Brain microvascular endothelial cell (primary cell): ENCODE measurements at regions not wholly inside any gene's neighbourhood (a gene's known extent, or its start where the extent isn't known, plus 50 kb on each side); places are given as distances from the start of the nearest gene placed in this dataset.

Experiments
- DNase-seq: peaks from one replicate; pipeline ENCODE4 v3.0.0-alpha.2; 2020
- H3K27ac ChIP-seq: fragments of 250-450 bp; sonication (Bioruptor Pico); 2 replicates; pipeline ENCODE4 v1.5.1; 2020; ENCODE audit warnings: mild to moderate bottlenecking, moderate library complexity
- H3K27me3 ChIP-seq: fragments of 250-450 bp; sonication (Bioruptor Pico); replicated peaks from 2 replicates; pipeline ENCODE4 v1.5.1; 2020; ENCODE audit warnings: mild to moderate bottlenecking
- H3K36me3 ChIP-seq: fragments of 250-450 bp; sonication (Bioruptor Pico); replicated peaks from 2 replicates; pipeline ENCODE4 v1.5.1; 2020; ENCODE audit warnings: mild to moderate bottlenecking
- H3K4me3 ChIP-seq: 2 replicates; pipeline ENCODE4 v1.5.1; 2011; ENCODE audit warnings: low read depth, mild to moderate bottlenecking, control low read depth, low read length, moderate library complexity
- in situ Hi-C: cut with HindIII; loops from 2 replicates; pipeline ENCODE4 v1.10.0; 2017; ENCODE audit warnings: low sequenced_read_pairs, low pct_ligation_motif_present
- TF ChIP-seq, protein P1 (sequence below): IDR thresholded peaks from 2 replicates; pipeline ENCODE4 v1.5.1; 2011; ENCODE audit warnings: low read depth, mild to moderate bottlenecking, moderate library complexity, low read length, control low read depth, inconsistent platforms; ENCODE audit errors: missing control alignments

DNA sequence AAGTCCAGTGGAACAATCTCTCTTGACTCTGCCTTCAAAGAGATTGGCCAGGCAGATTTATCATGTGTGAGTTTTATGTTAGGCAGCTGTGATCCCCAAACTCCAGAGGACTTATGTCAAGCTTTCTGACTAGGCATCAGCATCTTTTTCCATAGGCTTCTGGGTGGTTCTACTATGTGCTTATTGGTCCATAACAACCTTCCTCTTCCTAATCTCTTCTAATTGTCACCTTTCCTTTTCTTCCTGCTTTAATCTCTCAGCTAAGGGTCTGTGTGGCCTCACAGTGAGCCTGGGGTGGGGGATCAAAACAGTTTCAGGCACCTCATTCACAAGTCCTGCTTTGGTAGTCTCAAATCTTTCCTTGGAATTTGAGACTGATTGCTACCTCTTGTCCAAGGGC lies 170.9 kb upstream of the CHD1 start:
- no peak for DNase-seq
- Histone ChIP-seq H3K4me3 (no peak overlapping the region), H3K36me3 (no peaks in the 10 kb centered on the region), H3K27me3 (no peaks in the 10 kb centered on the region), H3K27ac (no peak overlapping the region)
- TF ChIP-seq, protein P1, sequence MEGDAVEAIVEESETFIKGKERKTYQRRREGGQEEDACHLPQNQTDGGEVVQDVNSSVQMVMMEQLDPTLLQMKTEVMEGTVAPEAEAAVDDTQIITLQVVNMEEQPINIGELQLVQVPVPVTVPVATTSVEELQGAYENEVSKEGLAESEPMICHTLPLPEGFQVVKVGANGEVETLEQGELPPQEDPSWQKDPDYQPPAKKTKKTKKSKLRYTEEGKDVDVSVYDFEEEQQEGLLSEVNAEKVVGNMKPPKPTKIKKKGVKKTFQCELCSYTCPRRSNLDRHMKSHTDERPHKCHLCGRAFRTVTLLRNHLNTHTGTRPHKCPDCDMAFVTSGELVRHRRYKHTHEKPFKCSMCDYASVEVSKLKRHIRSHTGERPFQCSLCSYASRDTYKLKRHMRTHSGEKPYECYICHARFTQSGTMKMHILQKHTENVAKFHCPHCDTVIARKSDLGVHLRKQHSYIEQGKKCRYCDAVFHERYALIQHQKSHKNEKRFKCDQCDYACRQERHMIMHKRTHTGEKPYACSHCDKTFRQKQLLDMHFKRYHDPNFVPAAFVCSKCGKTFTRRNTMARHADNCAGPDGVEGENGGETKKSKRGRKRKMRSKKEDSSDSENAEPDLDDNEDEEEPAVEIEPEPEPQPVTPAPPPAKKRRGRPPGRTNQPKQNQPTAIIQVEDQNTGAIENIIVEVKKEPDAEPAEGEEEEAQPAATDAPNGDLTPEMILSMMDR: no peak
- in situ Hi-C loops: no loop called here

DNA sequence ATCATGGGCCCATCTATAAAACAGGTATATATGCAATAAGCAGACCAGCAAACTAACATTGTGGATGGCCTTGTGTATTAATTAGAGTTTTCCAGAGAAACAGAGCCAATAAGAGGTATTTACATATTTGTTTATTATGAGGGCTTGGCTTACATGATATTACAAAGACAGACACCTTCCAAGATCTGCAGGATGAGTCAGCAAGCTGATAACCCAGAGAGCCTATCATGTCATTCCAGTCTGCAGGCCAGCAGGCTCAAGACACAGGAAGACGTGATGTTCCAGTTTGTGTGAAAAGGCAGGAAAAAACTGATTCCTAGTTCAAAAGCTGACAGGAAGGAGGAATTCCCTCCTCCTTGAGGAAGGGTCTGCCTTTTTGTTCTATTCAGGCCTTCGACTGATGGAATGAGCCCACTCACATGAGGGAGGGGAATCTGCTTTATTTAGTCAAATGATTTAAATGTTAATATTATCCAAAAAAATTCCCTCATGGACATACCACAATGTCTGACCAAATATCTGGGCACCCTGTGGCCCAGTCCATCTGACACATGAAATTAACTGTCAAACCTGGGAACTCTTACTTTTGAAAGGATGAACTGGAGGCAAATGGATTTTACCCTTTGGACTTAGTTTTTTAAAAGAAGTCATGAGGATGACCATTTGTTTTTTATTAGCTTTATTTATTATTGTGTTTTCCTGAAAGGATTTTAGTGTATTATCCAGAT lies 161.2 kb upstream of the CHD1 start:
- no peak overlapping the region for H3K27ac ChIP-seq
- H3K27me3 ChIP-seq: no peaks in the 10 kb centered on the region
- in situ Hi-C loops: no loop called here
- H3K36me3 ChIP-seq: no peaks in the 10 kb centered on the region
- DNase-seq: no peak
- TF ChIP-seq, protein P1: no peak
- H3K4me3 ChIP-seq: no peak overlapping the region

DNA sequence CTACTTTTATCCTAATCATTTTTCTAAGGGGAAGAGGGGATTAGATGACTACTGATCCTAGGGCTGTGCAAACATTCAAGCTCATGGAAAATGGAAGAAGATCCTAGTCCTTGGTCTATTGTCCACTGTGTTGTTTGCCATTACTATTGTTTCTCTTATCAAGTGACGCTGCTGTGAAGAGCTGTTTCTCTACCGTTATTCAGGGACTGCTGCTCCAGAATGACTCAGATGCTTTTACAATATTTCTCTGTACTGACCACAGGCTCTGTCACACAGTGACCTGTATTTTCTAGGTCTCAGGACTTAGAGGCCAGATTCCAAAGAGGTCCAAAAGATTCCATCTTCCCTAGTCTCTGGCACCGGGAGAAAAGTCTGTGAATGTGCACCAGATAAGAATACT lies 159.5 kb upstream of the CHD1 start:
- in situ Hi-C loops: no loop called here
- TF ChIP-seq, protein P1: no peak
- no peak overlapping the region for H3K27ac ChIP-seq
- H3K27me3 ChIP-seq: no peaks in the 10 kb centered on the region
- DNase-seq: peak; percentile 29
- H3K4me3 ChIP-seq: no peak overlapping the region
- no peaks in the 10 kb centered on the region for H3K36me3 ChIP-seq

DNA sequence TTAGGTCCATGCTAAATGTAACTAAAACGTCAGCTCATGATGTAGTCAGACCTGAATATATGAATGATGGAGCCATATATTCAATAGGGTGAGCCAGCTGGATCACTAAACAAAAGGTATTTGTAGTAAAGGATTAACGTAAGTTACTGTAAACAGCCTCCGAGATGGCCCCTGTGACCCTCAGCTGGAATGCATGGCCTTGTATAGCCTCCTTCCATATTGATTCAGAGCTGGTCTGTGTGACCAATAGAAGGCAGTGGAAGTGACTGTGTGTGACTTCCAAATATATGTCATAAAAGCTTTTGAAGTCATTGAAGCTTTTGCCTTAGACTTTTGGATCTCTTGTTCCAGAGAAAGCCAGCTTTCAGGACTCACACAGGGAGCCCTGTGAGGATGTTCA lies 154.4 kb upstream of the CHD1 start:
- no peaks in the 10 kb centered on the region for H3K27me3 ChIP-seq
- TF ChIP-seq, protein P1: no peak
- DNase-seq: no peak
- no peaks in the 10 kb centered on the region for H3K36me3 ChIP-seq
- H3K4me3 ChIP-seq: no peak overlapping the region
- no peak overlapping the region for H3K27ac ChIP-seq
- in situ Hi-C loops: no loop called here

DNA sequence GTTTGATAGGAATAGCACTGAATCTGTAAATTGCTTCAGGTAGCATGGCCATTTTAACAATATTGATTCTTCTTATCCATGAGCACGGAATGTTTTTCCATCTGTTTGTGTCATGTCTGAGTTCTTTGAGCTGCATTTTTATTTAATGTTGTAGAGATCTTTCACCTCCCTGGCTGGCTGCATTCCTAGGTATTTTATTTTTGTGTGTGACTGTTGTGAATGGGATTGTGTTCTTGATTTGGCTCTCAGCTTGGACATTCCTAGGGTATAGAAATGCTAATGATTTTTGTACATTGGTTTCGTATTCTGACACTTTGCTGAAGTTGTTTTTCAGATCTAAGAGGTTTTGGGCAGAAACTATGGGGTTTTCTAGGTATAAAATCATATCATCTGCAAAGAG lies 152.9 kb upstream of the CHD1 start:
- TF ChIP-seq, protein P1: no peak
- Histone ChIP-seq H3K27ac (no peak overlapping the region), H3K27me3 (no peaks in the 10 kb centered on the region), H3K36me3 (no peaks in the 10 kb centered on the region), H3K4me3 (no peak overlapping the region)
- DNase-seq: no peak
- in situ Hi-C loops: no loop called here
